ENCODE measurements at regions not wholly inside any gene's neighbourhood (a gene's known extent, or its start where the extent isn't known, plus 50 kb on each side); places are given as distances from the start of the nearest gene placed in this dataset.

GRCh38 chr5:145324101-145324500 lies 511.0 kb downstream of the PRELID2 start:
- TF ChIP-seq, protein P1, sequence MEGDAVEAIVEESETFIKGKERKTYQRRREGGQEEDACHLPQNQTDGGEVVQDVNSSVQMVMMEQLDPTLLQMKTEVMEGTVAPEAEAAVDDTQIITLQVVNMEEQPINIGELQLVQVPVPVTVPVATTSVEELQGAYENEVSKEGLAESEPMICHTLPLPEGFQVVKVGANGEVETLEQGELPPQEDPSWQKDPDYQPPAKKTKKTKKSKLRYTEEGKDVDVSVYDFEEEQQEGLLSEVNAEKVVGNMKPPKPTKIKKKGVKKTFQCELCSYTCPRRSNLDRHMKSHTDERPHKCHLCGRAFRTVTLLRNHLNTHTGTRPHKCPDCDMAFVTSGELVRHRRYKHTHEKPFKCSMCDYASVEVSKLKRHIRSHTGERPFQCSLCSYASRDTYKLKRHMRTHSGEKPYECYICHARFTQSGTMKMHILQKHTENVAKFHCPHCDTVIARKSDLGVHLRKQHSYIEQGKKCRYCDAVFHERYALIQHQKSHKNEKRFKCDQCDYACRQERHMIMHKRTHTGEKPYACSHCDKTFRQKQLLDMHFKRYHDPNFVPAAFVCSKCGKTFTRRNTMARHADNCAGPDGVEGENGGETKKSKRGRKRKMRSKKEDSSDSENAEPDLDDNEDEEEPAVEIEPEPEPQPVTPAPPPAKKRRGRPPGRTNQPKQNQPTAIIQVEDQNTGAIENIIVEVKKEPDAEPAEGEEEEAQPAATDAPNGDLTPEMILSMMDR (IDR thresholded peaks at IDR 0.05; ENCODE audit: insufficient read depth, low read depth, low read length) = no peak
- no peak for TF ChIP-seq EZH2 (IDR thresholded peaks at IDR 0.05; ENCODE audit: insufficient read depth, low read length)

Data from astrocyte (in vitro differentiated cells and primary cell).